ENCODE measurements at regions not wholly inside any gene's neighbourhood (a gene's known extent, or its start where the extent isn't known, plus 50 kb on each side); places are given as distances from the start of the nearest gene placed in this dataset.

DNA sequence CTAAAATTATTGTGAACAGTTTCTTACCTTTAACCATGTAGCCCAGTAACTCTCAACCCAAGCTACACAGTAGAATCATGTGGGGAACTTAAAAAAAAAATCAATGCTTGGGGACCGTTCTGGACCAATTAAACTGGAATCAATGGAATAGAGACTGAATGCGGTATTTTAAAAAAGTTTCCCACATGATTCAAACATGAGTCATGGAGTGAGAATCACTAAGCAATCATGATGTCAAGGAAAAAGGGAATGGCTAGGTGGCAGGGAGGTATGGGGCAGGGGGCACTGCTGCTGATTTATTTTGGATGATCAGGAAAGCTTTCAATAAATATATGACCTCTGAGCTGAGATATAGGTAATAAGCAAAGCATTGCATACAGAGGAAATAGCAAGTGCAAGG lies 250.5 kb upstream of the RORA start:
- no peak for DNase-seq (ENCODE audit: low spot score)

DNA sequence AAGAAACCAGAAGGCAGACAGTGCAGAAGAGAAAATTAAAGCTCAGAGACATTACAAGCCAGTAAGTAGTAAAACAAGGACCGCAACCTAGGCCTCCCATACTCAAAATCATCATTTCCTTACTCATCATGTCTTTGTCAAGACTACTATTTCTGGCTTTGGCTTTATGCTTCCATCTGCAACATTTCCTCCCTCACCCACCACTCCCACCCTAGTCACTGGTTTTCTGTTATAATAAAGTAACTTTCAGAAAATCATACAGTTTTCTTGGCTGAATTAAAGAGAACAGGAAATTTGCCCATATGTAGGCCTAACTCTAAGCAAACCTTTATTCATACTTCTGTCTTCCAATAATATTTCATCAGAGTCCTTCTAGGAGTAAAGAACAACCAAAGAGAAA lies 247.6 kb upstream of the RORA start:
- no peak for DNase-seq (ENCODE audit: low spot score)

DNA sequence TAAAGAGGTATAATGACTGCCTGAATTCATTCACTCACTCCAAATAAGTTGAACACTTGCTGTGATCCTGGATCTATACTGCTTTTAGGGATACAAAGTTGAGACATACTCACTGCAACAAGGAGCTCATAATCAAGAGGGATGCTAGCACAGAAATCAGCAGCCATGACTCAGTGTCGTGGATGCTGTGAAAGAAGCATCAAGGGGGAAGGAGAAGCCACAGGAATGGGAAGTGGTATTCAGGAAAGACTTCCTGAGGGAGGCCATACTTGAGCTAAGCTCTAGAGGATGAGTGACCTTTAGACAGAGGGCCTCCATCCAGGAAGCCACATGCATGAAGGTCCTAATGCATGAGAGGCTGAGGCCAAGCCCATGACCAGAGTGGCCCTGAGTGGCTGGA lies 245.7 kb upstream of the RORA start:
- DNase-seq (ENCODE audit: low spot score), result no peak

- DNase-seq (ENCODE audit: low spot score), result no peak
These were observed 238.7 kb upstream of the RORA start for GRCh38 chr15:61467823-61468222.

DNA sequence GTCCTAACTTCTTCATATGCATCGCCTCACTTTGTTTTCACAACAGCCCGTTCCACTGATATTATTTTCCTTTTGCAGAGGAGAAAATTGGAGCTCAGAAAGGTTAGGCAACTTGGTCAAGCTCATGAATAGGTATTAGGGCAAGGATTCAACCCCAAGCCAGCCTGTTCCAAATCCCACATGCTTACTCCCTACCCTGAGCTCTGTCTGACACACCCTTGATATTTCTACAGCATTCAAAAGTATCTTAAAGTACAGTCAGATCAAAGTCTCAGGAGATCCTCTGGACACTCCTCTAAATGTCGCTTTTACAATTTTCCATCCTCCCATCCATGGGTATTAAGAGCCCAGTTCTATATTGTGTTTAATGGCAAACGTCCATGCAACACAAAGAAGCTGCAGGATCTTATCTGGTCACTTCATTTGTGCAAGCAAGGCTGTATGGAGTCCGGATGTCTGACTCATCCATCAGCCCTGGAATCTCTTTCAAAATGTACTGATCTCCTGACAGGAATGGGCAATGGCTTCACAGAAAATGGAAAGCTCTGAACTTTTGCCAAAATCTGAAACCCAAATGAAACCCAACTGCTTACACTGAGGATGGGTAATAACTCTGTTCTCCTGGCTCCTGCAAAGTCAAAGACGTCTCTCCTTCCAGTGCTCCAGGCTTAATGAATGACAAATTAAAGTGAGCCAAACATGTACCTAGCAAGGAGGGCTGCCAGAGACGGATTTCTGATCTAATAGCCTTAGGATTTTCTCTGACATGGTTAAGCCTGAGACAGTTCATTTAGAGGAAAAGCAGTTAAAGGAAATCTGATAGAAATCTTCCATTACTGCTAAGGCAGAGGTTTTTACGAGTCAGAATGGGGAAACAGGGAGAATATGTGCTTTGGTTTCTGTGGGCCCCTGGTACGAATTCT lies 230.9 kb upstream of the RORA start:
- no peak for DNase-seq (ENCODE audit: low spot score)

GRCh38 chr15:61457050-61457733 lies 228.1 kb upstream of the RORA start:
- DNase-seq (ENCODE audit: low spot score), result no peak

- no peak for DNase-seq (ENCODE audit: low spot score)
These were observed 220.1 kb upstream of the RORA start for GRCh38 chr15:61449186-61449702.

DNA sequence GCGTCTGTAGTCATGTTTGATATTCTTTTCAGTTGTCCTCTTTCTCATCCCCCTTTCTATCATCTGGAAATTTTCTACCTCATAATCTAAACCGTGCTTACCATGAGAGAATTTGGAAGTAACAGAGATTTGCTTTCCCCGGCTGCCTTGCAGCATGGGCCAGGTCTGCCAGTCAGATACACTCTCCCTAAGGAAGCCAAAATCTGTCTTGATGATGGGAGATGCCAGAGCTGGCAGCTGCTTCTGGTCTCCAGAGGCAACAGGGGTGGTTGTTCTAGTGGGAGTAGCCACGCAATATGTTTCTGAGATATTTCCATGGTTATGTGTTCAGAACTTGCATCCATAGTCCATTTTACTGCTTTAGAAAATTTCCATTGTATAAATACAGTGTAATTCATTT lies 218.9 kb upstream of the RORA start:
- no peak for DNase-seq (ENCODE audit: low spot score)

DNA sequence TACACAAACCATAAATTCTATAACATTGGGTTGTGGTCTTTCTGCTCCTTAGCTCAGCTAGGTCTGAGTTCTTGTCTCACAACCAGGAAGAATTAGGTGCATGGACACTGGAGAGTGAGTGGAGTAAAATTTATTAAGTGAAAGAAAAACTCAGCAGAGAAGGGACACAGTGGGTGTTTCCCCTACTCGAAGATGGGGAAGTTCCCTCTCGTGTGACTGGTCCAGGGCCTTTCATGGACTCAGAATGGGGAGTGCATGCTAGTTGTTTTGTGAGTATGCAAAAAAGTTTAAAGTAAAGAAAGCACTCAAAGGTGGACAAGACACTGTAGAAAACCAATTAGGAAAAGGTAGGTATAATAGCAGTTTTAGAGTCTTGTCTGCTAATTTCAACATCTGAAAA lies 215.5 kb upstream of the RORA start:
- no peak for DNase-seq (ENCODE audit: low spot score)

DNA sequence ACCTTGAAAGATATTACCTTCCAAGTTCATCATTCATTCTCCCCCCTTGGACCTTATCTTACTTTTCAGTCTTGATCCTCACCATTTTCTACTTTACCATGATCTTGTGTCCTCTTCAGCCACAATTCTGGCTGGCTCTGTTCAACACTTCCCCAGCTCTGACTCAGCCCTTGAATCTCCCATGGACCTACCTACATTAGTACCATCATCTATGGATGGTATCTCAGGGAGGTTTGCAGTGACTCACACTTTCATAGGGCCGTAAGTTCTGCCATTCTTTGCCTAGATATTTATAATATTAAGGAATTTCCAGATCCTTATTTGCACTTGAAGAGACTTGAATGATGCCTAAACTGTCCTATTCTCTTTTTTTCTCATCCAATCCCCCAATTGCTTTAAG lies 213.7 kb upstream of the RORA start:
- DNase-seq (ENCODE audit: low spot score), result no peak

- no peak for DNase-seq (ENCODE audit: low spot score)
These were observed 212.8 kb upstream of the RORA start for GRCh38 chr15:61441891-61442290.

GRCh38 chr15:61426466-61426865 lies 197.4 kb upstream of the RORA start:
- no peak for DNase-seq (ENCODE audit: low spot score)

- no peak for DNase-seq (ENCODE audit: low spot score)
These were observed 196.8 kb upstream of the RORA start for GRCh38 chr15:61425934-61426333.

- no peak for DNase-seq (ENCODE audit: low spot score)
These were observed 193.7 kb upstream of the RORA start for GRCh38 chr15:61422773-61423172.

GRCh38 chr15:61421938-61422337 lies 192.8 kb upstream of the RORA start:
- no peak for DNase-seq (ENCODE audit: low spot score)

- DNase-seq (ENCODE audit: low spot score), result no peak
These were observed 192.4 kb upstream of the RORA start for GRCh38 chr15:61421470-61421869.

GRCh38 chr15:61420546-61420945 lies 191.4 kb upstream of the RORA start:
- no peak for DNase-seq (ENCODE audit: low spot score)

GRCh38 chr15:61415617-61416120 lies 186.6 kb upstream of the RORA start:
- no peak for DNase-seq (ENCODE audit: low spot score)

GRCh38 chr15:61411902-61412510 lies 182.9 kb upstream of the RORA start:
- no peak for DNase-seq (ENCODE audit: low spot score)

DNA sequence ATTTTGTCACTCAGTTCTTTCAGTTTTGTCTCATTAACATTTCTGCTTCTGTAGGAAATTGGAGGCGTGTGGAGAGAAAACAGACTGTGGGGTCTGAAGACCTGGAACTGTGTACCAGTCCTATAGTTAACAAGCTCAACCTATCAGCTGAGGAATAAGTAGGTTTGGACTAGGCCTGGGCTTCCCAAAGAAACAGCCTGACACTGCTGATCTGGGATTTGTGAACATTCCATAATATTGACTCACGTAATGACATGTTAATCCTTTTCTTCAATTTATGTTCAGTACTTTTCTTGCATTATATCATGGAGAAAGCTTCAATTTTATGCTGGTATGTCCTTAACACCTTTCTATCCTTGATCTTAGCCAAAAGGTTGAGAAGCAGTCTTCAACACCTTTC lies 181.6 kb upstream of the RORA start:
- no peak for DNase-seq (ENCODE audit: low spot score)

DNA sequence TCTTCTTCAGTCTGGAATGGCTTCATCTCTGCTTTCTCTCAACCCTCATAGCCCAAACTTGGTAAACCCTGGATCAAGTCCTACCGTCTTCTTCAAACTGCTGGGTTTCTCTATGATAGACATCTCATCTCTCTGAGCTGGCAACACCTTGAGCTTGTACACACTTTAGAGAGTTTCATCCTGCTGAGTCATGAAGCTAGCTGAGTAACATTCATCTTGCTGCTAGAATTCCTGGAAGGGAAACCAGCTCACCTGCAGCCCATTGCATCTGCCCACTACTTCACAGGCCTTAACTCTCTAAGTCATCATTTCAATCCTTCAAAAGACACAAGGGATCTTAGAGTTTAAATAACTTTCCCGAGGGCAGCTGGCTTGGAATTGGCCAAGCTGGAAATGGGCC lies 175.5 kb upstream of the RORA start:
- DNase-seq (ENCODE audit: low spot score), result no peak

- no peak for DNase-seq (ENCODE audit: low spot score)
These were observed 174.8 kb upstream of the RORA start for GRCh38 chr15:61403884-61404283.

Data from cerebellar cortex (tissue), 1 donor.